HepG2 (cell line): ENCODE measurements at regions not wholly inside any gene's neighbourhood (a gene's known extent, or its start where the extent isn't known, plus 50 kb on each side); places are given as distances from the start of the nearest gene placed in this dataset.

Experiments used
- ATAC-seq: fragments of 200-7000 bp; cut with Tn5 transposase; 3 replicates; pipeline ENCODE4 v1.9.1; 2020; ENCODE audit warnings: mild to moderate bottlenecking, moderate library complexity
- BruUV-seq: library from RNA; stranded (reverse); fragments of 400-500 nt; replicated peaks from 2 replicates; lab custom pipeline; 2021; lab: Mats Ljungman, UMichigan
- CTCF ChIA-PET: fragments of 300-600 bp; formaldehyde crosslinking; extraction: SDS; loops from one replicate; lab custom pipeline; 2021; ENCODE audit warnings: low total read pairs, inconsistent platforms, low intra/inter-chr PET ratio; lab: Yijun Ruan, JAX
- POLR2A ChIA-PET: fragments of 350-600 bp; sonication (Branson Sonifier 250); formaldehyde crosslinking; loops from one replicate; lab custom pipeline; 2020; ENCODE audit warnings: antibody characterized with exemption, inconsistent platforms; lab: Yijun Ruan, JAX
- DNase-seq: peaks from one replicate; pipeline ENCODE4 v3.0.0-alpha.2; 2015; ENCODE audit warnings: low spot score
- FAIRE-seq: peaks from 3 replicates; lab custom pipeline; 2011; peaks lifted over from hg19 to GRCh38; lab: Jason Lieb, UNC
- H2AFZ ChIP-seq: one replicate; pipeline ENCODE4 v1.6.1; 2011; ENCODE audit warnings: low read length, inconsistent platforms
- H3K27ac ChIP-seq: fragments of 300-600 bp; 3 replicates; pipeline ENCODE4 v1.8.0; 2011; ENCODE audit warnings: mixed run types, mild to moderate bottlenecking, mixed read lengths, low read length, inconsistent platforms; ENCODE audit not compliant: insufficient read depth; ENCODE audit errors: extremely low read length
- H3K27me3 ChIP-seq, 2 experiments: fragments of 200-600 bp in 1 of 2; 2 replicates in 1 of 2; 3 replicates in 1 of 2; pipeline versions ENCODE4 v1.6.0 to v1.8.0; 2011; ENCODE audit warnings: low read length in 2 of 2, mild to moderate bottlenecking in 2 of 2, moderate library complexity in 2 of 2, inconsistent platforms in 1 of 2; ENCODE audit not compliant: insufficient read depth in 2 of 2, control insufficient read depth in 1 of 2
- H3K36me3 ChIP-seq, 2 experiments: fragments of 200-600 bp in 1 of 2; replicated peaks in 1 of 2; 2 replicates in 1 of 2; 3 replicates in 1 of 2; pipeline versions ENCODE4 v1.5.1 to v1.8.0; 2011; ENCODE audit warnings: low read length in 2 of 2, inconsistent platforms in 1 of 2; ENCODE audit not compliant: insufficient read depth in 2 of 2, control insufficient read depth in 1 of 2
- H3K4me1 ChIP-seq: 2 replicates; pipeline ENCODE4 v1.5.1; 2012; ENCODE audit warnings: low read length, inconsistent platforms; ENCODE audit not compliant: insufficient read depth
- H3K4me2 ChIP-seq: 2 replicates; pipeline ENCODE4 v1.6.0; 2011; ENCODE audit warnings: low read depth, low read length, inconsistent platforms
- H3K4me3 ChIP-seq, 3 experiments: fragments of 200-600 bp in 1 of 3; sonication (generic), shearing (Covaris generic) in 1 of 3; replicated peaks in 1 of 3; 2 replicates each; pipeline ENCODE4 v1.5.1; 2011 to 2016; ENCODE audit warnings: low read length in 3 of 3, inconsistent platforms in 2 of 3, low read depth in 2 of 3, mild to moderate bottlenecking in 2 of 3, control low read depth in 1 of 3, mixed read lengths in 1 of 3; ENCODE audit not compliant: insufficient read depth in 1 of 3
- H3K79me2 ChIP-seq: one replicate; pipeline ENCODE4 v1.6.1; 2011; ENCODE audit warnings: low read length, inconsistent platforms; ENCODE audit not compliant: insufficient read depth
- H3K9ac ChIP-seq: 2 replicates; pipeline ENCODE4 v1.6.0; 2011; ENCODE audit warnings: mild to moderate bottlenecking, low read depth, low read length, inconsistent platforms; ENCODE audit not compliant: insufficient read depth
- H3K9me3 ChIP-seq: 2 replicates; pipeline ENCODE4 v1.5.1; 2012; ENCODE audit warnings: mild to moderate bottlenecking, low read length
- H4K20me1 ChIP-seq: 2 replicates; pipeline ENCODE4 v1.6.0; 2011; ENCODE audit warnings: inconsistent platforms, mild to moderate bottlenecking, low read length, moderate library complexity; ENCODE audit not compliant: insufficient read depth
- DNMT1 ChIP-seq: sonication (generic); formaldehyde crosslinking; IDR thresholded peaks from 2 replicates; pipeline ENCODE4 v1.5.1; 2020; ENCODE audit warnings: mild to moderate bottlenecking, missing genetic modification reagents
- ETV6 ChIP-seq: sonication (generic); formaldehyde crosslinking; conservative IDR thresholded peaks from 2 replicates; pipeline ENCODE4 v1.4.0; 2020; ENCODE audit warnings: missing genetic modification reagents
- FOSL2 ChIP-seq: sonication (generic); formaldehyde crosslinking; IDR thresholded peaks from 2 replicates; pipeline ENCODE4 v1.4.0; 2020; ENCODE audit warnings: missing genetic modification reagents
- GATAD1 ChIP-seq: IDR thresholded peaks from 2 replicates; pipeline ENCODE4 v1.6.1; 2016; ENCODE audit warnings: missing genetic modification reagents, missing compliant biosample characterization
- HNRNPLL ChIP-seq: fragments of 200-400 bp; formaldehyde crosslinking; IDR thresholded peaks from 2 replicates; pipeline ENCODE4 v1.6.1; 2017; ENCODE audit warnings: mild to moderate bottlenecking, low read depth, low read length; ENCODE audit not compliant: poor library complexity, severe bottlenecking
- ZFP36L1 ChIP-seq: sonication (generic); formaldehyde crosslinking; IDR thresholded peaks from 2 replicates; pipeline ENCODE4 v1.8.0; 2022; ENCODE audit warnings: mild to moderate bottlenecking, missing genetic modification reagents, moderate library complexity
- ZNF205 ChIP-seq: IDR thresholded peaks from 2 replicates; pipeline ENCODE4 v1.6.1; 2018; ENCODE audit warnings: missing biosample characterization, missing genetic modification reagents
- ZNF232 ChIP-seq: sonication (generic); formaldehyde crosslinking; IDR thresholded peaks from 2 replicates; pipeline ENCODE4 v1.4.0; 2020; ENCODE audit warnings: missing genetic modification reagents, borderline replicate concordance
- ZNF256 ChIP-seq: sonication (generic); formaldehyde crosslinking; conservative IDR thresholded peaks from 2 replicates; pipeline ENCODE4 v1.4.0; 2020; ENCODE audit warnings: missing genetic modification reagents
- ZNF263 ChIP-seq: sonication (generic); formaldehyde crosslinking; IDR thresholded peaks from 2 replicates; pipeline ENCODE4 v1.4.0; 2020; ENCODE audit warnings: missing genetic modification reagents
- ZNF451 ChIP-seq: sonication (generic); formaldehyde crosslinking; IDR thresholded peaks from 2 replicates; pipeline ENCODE4 v1.5.0; 2020; ENCODE audit warnings: mild to moderate bottlenecking, missing genetic modification reagents
- ZNF616 ChIP-seq: sonication (generic); formaldehyde crosslinking; IDR thresholded peaks from 2 replicates; pipeline ENCODE4 v1.5.0; 2020; ENCODE audit warnings: low read depth, mild to moderate bottlenecking, missing genetic modification reagents
- WGBS: methylation state at CpG from one replicate; pipeline ENCODE4 v1.1.6; 2017; ENCODE audit warnings: low lambda C conversion rate; 5-methylcytosine and 5-hydroxymethylcytosine counted together
- in situ Hi-C: cut with HindIII; loops from 2 replicates; pipeline ENCODE4 v1.10.0; 2017; ENCODE audit warnings: low pct_unique_long_range_greater_than_20kb; ENCODE audit not compliant: extremely low pct_ligation_motif_present
- intact Hi-C: fragments of 100-400 bp; cut with micrococcal nuclease; formaldehyde crosslinking; loops from one replicate; pipeline ENCODE4 v1.10.0; 2022; ENCODE audit not compliant: unreplicated experiment
- TF ChIP-seq, protein P1 (sequence below): sonication (generic); formaldehyde crosslinking; IDR thresholded peaks from 2 replicates; pipeline ENCODE4 v1.5.0; 2020; ENCODE audit warnings: mild to moderate bottlenecking, missing genetic modification reagents
- TF ChIP-seq, protein P2 (sequence below): sonication (generic); formaldehyde crosslinking; IDR thresholded peaks from 2 replicates; pipeline ENCODE4 v1.5.1; 2020; ENCODE audit warnings: mild to moderate bottlenecking, missing genetic modification reagents, borderline replicate concordance

DNA sequence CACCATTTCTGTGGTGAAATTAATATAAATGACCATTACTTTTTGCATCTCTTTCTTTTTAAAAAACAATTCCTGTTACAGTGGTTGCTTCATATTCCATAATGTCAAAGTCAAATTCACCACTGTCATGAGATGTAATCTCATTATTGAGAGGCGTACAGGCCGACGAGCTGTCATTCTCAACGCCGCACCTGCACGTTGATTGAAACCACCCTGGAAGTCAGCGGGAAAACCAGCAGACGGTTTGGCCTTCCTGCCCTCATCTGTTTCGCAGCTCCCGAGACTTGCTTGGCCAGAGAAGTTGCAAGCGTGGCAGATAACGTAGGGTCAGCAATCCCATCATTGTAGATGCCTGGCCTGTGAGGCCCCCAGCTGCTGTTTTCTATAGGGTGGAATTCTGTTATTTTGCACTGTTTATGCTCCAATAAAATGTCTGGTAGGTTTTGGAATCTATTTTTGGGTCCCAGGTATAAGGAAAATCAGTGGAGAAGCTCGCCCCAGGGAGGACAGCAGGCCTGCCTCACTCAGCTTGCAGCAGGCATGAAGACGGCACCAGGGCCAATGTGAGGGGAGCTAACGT, 153.4 kb downstream of the SOX1 start:
- ATAC-seq (no peak), FAIRE-seq (no peak), DNase-seq (no peak)
- ChIA-PET CTCF (no interaction called here), POLR2A (no interaction called here)
- H3K36me3 ChIP-seq = no peaks in the 10 kb centered on the region
- no peaks in the 10 kb centered on the region for H4K20me1 ChIP-seq
- 42% methylated on average over 14 of the region's 15 CpGs for WGBS
- in situ Hi-C loops = loop anchor here (25.0 kb wide), 1 partner anchor 217 kb away; no protein-coding TSS in a partner anchor
- no peak overlapping the region for H3K27ac ChIP-seq
- no peak overlapping the region for H3K9ac ChIP-seq
- intact Hi-C loops = no loop called here
- H3K9me3 ChIP-seq = no peaks in the 10 kb centered on the region
- no peak overlapping the region for H3K4me3 ChIP-seq
- H3K4me1 ChIP-seq = no peaks in the 10 kb centered on the region
- H2AFZ ChIP-seq = no peak overlapping the region
- no peak overlapping the region for H3K4me2 ChIP-seq
- peaks cover 3 to 41% of the 10 kb centered on the region in 2 experiments; a peak in 3 of 5 replicates for H3K27me3 ChIP-seq
- H3K79me2 ChIP-seq = no peaks in the 10 kb centered on the region
- BruUV-seq = no TSS peak
- TF ChIP-seq, protein P1, sequence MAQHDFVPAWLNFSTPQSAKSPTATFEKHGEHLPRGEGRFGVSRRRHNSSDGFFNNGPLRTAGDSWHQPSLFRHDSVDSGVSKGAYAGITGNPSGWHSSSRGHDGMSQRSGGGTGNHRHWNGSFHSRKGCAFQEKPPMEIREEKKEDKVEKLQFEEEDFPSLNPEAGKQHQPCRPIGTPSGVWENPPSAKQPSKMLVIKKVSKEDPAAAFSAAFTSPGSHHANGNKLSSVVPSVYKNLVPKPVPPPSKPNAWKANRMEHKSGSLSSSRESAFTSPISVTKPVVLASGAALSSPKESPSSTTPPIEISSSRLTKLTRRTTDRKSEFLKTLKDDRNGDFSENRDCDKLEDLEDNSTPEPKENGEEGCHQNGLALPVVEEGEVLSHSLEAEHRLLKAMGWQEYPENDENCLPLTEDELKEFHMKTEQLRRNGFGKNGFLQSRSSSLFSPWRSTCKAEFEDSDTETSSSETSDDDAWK (CRISPR knock-in tag) = no peak
- no peak for TF ChIP-seq HNRNPLL
- no peak for TF ChIP-seq GATAD1
- TF ChIP-seq ZNF263 = no peak
- TF ChIP-seq, protein P2, sequence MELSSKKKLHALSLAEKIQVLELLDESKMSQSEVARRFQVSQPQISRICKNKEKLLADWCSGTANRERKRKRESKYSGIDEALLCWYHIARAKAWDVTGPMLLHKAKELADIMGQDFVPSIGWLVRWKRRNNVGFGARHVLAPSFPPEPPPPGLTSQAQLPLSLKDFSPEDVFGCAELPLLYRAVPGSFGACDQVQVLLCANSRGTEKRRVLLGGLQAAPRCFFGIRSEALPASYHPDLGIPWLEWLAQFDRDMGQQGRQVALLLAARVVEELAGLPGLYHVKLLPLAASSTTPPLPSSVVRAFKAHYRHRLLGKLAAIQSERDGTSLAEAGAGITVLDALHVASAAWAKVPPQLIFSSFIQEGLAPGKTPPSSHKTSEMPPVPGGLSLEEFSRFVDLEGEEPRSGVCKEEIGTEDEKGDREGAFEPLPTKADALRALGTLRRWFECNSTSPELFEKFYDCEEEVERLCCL (CRISPR knock-in tag) = no peak
- TF ChIP-seq ZFP36L1 (CRISPR knock-in tag) = no peak
- no peak for TF ChIP-seq ZNF616 (CRISPR knock-in tag)
- no peak for TF ChIP-seq ZNF232 (CRISPR knock-in tag)
- no peak for TF ChIP-seq ZNF205 (CRISPR knock-in tag)
- no peak for TF ChIP-seq ZNF256 (CRISPR knock-in tag)
- no peak for TF ChIP-seq ETV6
- TF ChIP-seq FOSL2 (CRISPR knock-in tag) = no peak
- no peak for TF ChIP-seq DNMT1 (CRISPR knock-in tag)
- no peak for TF ChIP-seq ZNF451 (CRISPR knock-in tag)
